OCI-LY1 (cell line): ENCODE measurements at regions not wholly inside any gene's neighbourhood (a gene's known extent, or its start where the extent isn't known, plus 50 kb on each side); places are given as distances from the start of the nearest gene placed in this dataset.

ENCODE experiments used
- CTCF ChIP-seq: fragments of 200-600 bp; sonication (generic), shearing (Covaris generic); IDR thresholded peaks from 2 replicates; pipeline ENCODE4 v1.5.1; 2017; ENCODE audit warnings: mild to moderate bottlenecking, antibody characterized with exemption, low read length, moderate library complexity, mixed read lengths
- EZH2 ChIP-seq: fragments of 200-600 bp; sonication (generic), shearing (Covaris generic); IDR thresholded peaks from 2 replicates; pipeline ENCODE4 v1.8.0; 2017; ENCODE audit warnings: borderline replicate concordance, mixed run types, mild to moderate bottlenecking, antibody characterized with exemption, low read length, moderate library complexity, mixed read lengths

- TF ChIP-seq CTCF (no peak), EZH2 (no peak)
Observed at GRCh38 chr3:176839901-176840300, 357.4 kb downstream of the TBL1XR1 start.
